Ectodermal cell (in vitro differentiated cells): ENCODE measurements at regions not wholly inside any gene's neighbourhood (a gene's known extent, or its start where the extent isn't known, plus 50 kb on each side); places are given as distances from the start of the nearest gene placed in this dataset.
"Not testable (repeated sequence)": the region's sequence is repeated elsewhere in the genome, so short reads cannot be mapped to it uniquely, and the experiment has no call there.

Experiments used
- H3K27ac ChIP-seq: 2 replicates; pipeline ENCODE4 v1.7.0; 2013; ENCODE audit warnings: mild to moderate bottlenecking, low read depth, low read length; ENCODE audit not compliant: insufficient read depth, poor library complexity, severe bottlenecking
- H3K27me3 ChIP-seq: 2 replicates; pipeline ENCODE4 v1.7.0; 2013; ENCODE audit warnings: mild to moderate bottlenecking, low read length; ENCODE audit not compliant: insufficient read depth, control insufficient read depth, poor library complexity, severe bottlenecking
- H3K36me3 ChIP-seq: one replicate; pipeline ENCODE4 v1.7.0; 2013; ENCODE audit warnings: low read length; ENCODE audit not compliant: control insufficient read depth, insufficient read depth
- H3K4me1 ChIP-seq: one replicate; pipeline ENCODE4 v1.7.0; 2013; ENCODE audit warnings: low read length; ENCODE audit not compliant: control insufficient read depth, insufficient read depth
- H3K4me3 ChIP-seq: 2 replicates; pipeline ENCODE4 v1.7.0; 2013; ENCODE audit warnings: low read depth, low read length, control low read depth; ENCODE audit not compliant: insufficient read depth
- H3K9me3 ChIP-seq: 2 replicates; pipeline ENCODE4 v1.7.0; 2013; ENCODE audit warnings: mild to moderate bottlenecking, low read length, moderate library complexity; ENCODE audit not compliant: control insufficient read depth
- WGBS, 2 experiments: methylation state at CpG; one replicate each; pipeline ENCODE4 v1.1.7; 2013; ENCODE audit warnings: missing lambda C conversion rate in 2 of 2; 5-methylcytosine and 5-hydroxymethylcytosine counted together

GRCh38 chr5:21491182-21491581 is 1362.0 kb downstream of the CDH12 start:
- not testable (repeated sequence) for H3K36me3 ChIP-seq, H3K27me3 ChIP-seq, H3K9me3 ChIP-seq, H3K4me1 ChIP-seq, H3K27ac ChIP-seq, H3K4me3 ChIP-seq
- WGBS, 2 experiments: 93 to 99% methylated on average over 4 to 6 of the region's 6 CpGs

- H3K36me3 ChIP-seq, H3K27ac ChIP-seq, H3K27me3 ChIP-seq, H3K4me3 ChIP-seq, H3K4me1 ChIP-seq, H3K9me3 ChIP-seq: not testable (repeated sequence)
- 94 to 98% methylated on average over 5 of the region's 6 CpGs for WGBS, 2 experiments
Measured at GRCh38 chr5:21488828-21489227, 1364.3 kb downstream of the CDH12 start.

- not testable (repeated sequence) for H3K27ac ChIP-seq, H3K27me3 ChIP-seq
- 95 to 98% methylated on average over 7 of the region's 7 CpGs for WGBS, 2 experiments
Measured at GRCh38 chr5:21485458-21486000, 1367.6 kb downstream of the CDH12 start.

GRCh38 chr5:21484498-21484889 is 1368.7 kb downstream of the CDH12 start:
- WGBS, 2 experiments: 95 to 97% methylated on average over 11 to 14 of the region's 19 CpGs
- not testable (repeated sequence) for H3K9me3 ChIP-seq, H3K27ac ChIP-seq, H3K27me3 ChIP-seq, H3K4me3 ChIP-seq, H3K36me3 ChIP-seq
- peaks cover 16% of the 10 kb centered on the region for H3K4me1 ChIP-seq

More at GRCh38 chr5:21485458-21486000, 1367.6 kb downstream of the CDH12 start:
- not testable (repeated sequence) for H3K9me3 ChIP-seq, H3K36me3 ChIP-seq, H3K4me3 ChIP-seq
- H3K4me1 ChIP-seq: peaks cover 12% of the 10 kb centered on the region

- H3K4me1 ChIP-seq: peaks cover 16% of the 10 kb centered on the region
- WGBS, 2 experiments: 95 to 96% methylated on average over 16 to 17 of the region's 19 CpGs
- not testable (repeated sequence) for H3K27ac ChIP-seq, H3K27me3 ChIP-seq, H3K36me3 ChIP-seq, H3K9me3 ChIP-seq, H3K4me3 ChIP-seq
Measured at GRCh38 chr5:21483790-21484497, 1369.2 kb downstream of the CDH12 start.

- 95 to 96% methylated on average over 16 to 19 of the region's 22 CpGs for WGBS, 2 experiments
- not testable (repeated sequence) for H3K36me3 ChIP-seq, H3K27ac ChIP-seq, H3K9me3 ChIP-seq, H3K27me3 ChIP-seq, H3K4me3 ChIP-seq
- H3K4me1 ChIP-seq: peaks cover 16% of the 10 kb centered on the region
Measured at GRCh38 chr5:21482983-21483650, 1370.0 kb downstream of the CDH12 start.

GRCh38 chr5:21482522-21482921 is 1370.6 kb downstream of the CDH12 start:
- 89 to 92% methylated on average over 13 of the region's 13 CpGs for whole genome bisulfite sequencing, 2 experiments
- not testable (repeated sequence) for H3K36me3 ChIP-seq, H3K27ac ChIP-seq

GRCh38 chr5:21481320-21482270 is 1371.5 kb downstream of the CDH12 start:
- 93 to 94% methylated on average over 24 of the region's 24 CpGs for WGBS, 2 experiments
- peaks cover 16% of the 10 kb centered on the region for H3K4me1 ChIP-seq
- not testable (repeated sequence) for H3K36me3 ChIP-seq, H3K9me3 ChIP-seq, H3K4me3 ChIP-seq, H3K27ac ChIP-seq, H3K27me3 ChIP-seq

More at GRCh38 chr5:21482522-21482921, 1370.6 kb downstream of the CDH12 start:
- not testable (repeated sequence) for H3K9me3 ChIP-seq, H3K27me3 ChIP-seq, H3K4me3 ChIP-seq
- H3K4me1 ChIP-seq: peaks cover 16% of the 10 kb centered on the region

- not testable (repeated sequence) for H3K36me3 ChIP-seq, H3K9me3 ChIP-seq, H3K27me3 ChIP-seq, H3K27ac ChIP-seq, H3K4me3 ChIP-seq
- peaks cover 16% of the 10 kb centered on the region for H3K4me1 ChIP-seq
- WGBS, 2 experiments: 88 to 96% methylated on average over 1 to 2 of the region's 4 CpGs
Measured at GRCh38 chr5:21480054-21480453, 1373.1 kb downstream of the CDH12 start.

- H3K27me3 ChIP-seq, H3K36me3 ChIP-seq, H3K4me3 ChIP-seq, H3K9me3 ChIP-seq, H3K27ac ChIP-seq, H3K4me1 ChIP-seq: not testable (repeated sequence)
- 92 to 95% methylated on average over 3 to 4 of the region's 6 CpGs for WGBS, 2 experiments
Measured at GRCh38 chr5:21473981-21474380, 1379.2 kb downstream of the CDH12 start.
